ENCODE measurements at regions not wholly inside any gene's neighbourhood (a gene's known extent, or its start where the extent isn't known, plus 50 kb on each side); places are given as distances from the start of the nearest gene placed in this dataset.

DNA sequence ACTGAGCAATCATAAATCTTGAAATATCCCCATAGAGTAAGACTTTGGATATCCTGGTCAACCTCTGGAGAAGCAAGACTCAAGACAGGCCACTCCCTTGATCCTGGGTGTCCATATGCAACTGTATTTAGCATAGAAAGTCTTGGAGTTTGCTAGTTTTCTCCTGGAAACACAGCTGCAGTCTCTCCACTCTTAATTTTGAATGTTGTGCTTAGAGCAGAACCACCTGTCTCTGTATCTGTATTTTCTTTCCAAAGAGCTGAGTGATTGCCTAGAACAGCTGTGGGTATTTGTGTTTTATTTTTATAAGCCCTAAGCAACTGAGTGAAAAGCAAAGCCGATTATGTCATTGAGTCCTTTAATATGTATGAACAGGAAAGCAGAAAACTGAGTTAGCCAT is 64.1 kb upstream of the ADAM23 start:
- no peak for TF ChIP-seq YY1 (IDR thresholded peaks at IDR 0.05; ENCODE audit: insufficient read depth, insufficient read length)
- no peak for TF ChIP-seq ZNF274 (IDR thresholded peaks at IDR 0.05; ENCODE audit: low read depth, low read length)
